ENCODE measurements at regions not wholly inside any gene's neighbourhood (a gene's known extent, or its start where the extent isn't known, plus 50 kb on each side); places are given as distances from the start of the nearest gene placed in this dataset.

- Histone ChIP-seq H3K4me3 (replicated peaks in 1 of 3; ENCODE audit: insufficient read depth in 1 of 3, low read depth in 2 of 3, low read length in 3 of 3) (no peak overlapping the region), H3K4me1 (ENCODE audit: insufficient read depth, low read length) (no peaks in the 10 kb centered on the region), H3K4me2 (ENCODE audit: low read depth, low read length) (no peak overlapping the region), H3K79me2 (ENCODE audit: insufficient read depth, low read length) (no peaks in the 10 kb centered on the region), H3K27me3 (ENCODE audit: control insufficient read depth in 1 of 2, insufficient read depth in 2 of 2, low read length in 2 of 2) (no peaks in the 10 kb centered on the region), H4K20me1 (ENCODE audit: insufficient read depth, low read length) (no peaks in the 10 kb centered on the region), H3K9me3 (ENCODE audit: low read length) (peaks cover 91% of the 10 kb centered on the region), H3K27ac (ENCODE audit: extremely low read length, insufficient read depth, low read length) (no peak overlapping the region), H3K36me3 (replicated peaks in 1 of 2; ENCODE audit: control insufficient read depth in 1 of 2, insufficient read depth in 2 of 2, low read length in 2 of 2) (no peaks in the 10 kb centered on the region), H2AFZ (ENCODE audit: low read length) (no peak overlapping the region), H3K9ac (ENCODE audit: insufficient read depth, low read depth, low read length) (no peak overlapping the region)
- 20% methylated on average over 4 of the region's 4 CpGs for WGBS (ENCODE audit: low lambda C conversion rate)
- in situ Hi-C loops (cut with HindIII; ENCODE audit: extremely low pct_ligation_motif_present, low pct_unique_long_range_greater_than_20kb) = no loop called here
- BruUV-seq (replicated peaks) = no TSS peak
- DNase-seq (ENCODE audit: low spot score) (no peak), FAIRE-seq (no peak), ATAC-seq (no peak)
- ChIA-PET POLR2A (no interaction called here), CTCF (ENCODE audit: low intra/inter-chr PET ratio, low total read pairs) (no interaction called here)
- intact Hi-C loops (cut with micrococcal nuclease; ENCODE audit: unreplicated experiment) = no loop called here
- TF ChIP-seq ZNF761 (CRISPR knock-in tag; conservative IDR thresholded peaks at IDR 0.05) (no peak), PAF1 (CRISPR knock-in tag; IDR thresholded peaks at IDR 0.05) (no peak), PAXIP1 (CRISPR knock-in tag; conservative IDR thresholded peaks at IDR 0.05) (no peak), KDM1A (CRISPR knock-in tag; IDR thresholded peaks at IDR 0.05) (no peak), SP5 (CRISPR knock-in tag; IDR thresholded peaks at IDR 0.05; ENCODE audit: borderline replicate concordance, low read depth) (no peak), ZBTB3 (CRISPR knock-in tag; IDR thresholded peaks at IDR 0.05; ENCODE audit: borderline replicate concordance, low read depth) (no peak), ZSCAN31 (CRISPR knock-in tag; IDR thresholded peaks at IDR 0.05; ENCODE audit: low read depth) (no peak), ZNF713 (CRISPR knock-in tag; IDR thresholded peaks at IDR 0.05) (no peak), ZMYM4 (CRISPR knock-in tag; IDR thresholded peaks at IDR 0.05) (no peak), ZNF75D (CRISPR knock-in tag; IDR thresholded peaks at IDR 0.05; ENCODE audit: borderline replicate concordance) (no peak), ZFP36L2 (CRISPR knock-in tag; IDR thresholded peaks at IDR 0.05) (no peak), CCDC6 (CRISPR knock-in tag; IDR thresholded peaks at IDR 0.05) (no peak), ELK4 (CRISPR knock-in tag; IDR thresholded peaks at IDR 0.05; ENCODE audit: borderline replicate concordance) (no peak), JUND (CRISPR knock-in tag; IDR thresholded peaks at IDR 0.05) (no peak)
- TF ChIP-seq, protein P1, sequence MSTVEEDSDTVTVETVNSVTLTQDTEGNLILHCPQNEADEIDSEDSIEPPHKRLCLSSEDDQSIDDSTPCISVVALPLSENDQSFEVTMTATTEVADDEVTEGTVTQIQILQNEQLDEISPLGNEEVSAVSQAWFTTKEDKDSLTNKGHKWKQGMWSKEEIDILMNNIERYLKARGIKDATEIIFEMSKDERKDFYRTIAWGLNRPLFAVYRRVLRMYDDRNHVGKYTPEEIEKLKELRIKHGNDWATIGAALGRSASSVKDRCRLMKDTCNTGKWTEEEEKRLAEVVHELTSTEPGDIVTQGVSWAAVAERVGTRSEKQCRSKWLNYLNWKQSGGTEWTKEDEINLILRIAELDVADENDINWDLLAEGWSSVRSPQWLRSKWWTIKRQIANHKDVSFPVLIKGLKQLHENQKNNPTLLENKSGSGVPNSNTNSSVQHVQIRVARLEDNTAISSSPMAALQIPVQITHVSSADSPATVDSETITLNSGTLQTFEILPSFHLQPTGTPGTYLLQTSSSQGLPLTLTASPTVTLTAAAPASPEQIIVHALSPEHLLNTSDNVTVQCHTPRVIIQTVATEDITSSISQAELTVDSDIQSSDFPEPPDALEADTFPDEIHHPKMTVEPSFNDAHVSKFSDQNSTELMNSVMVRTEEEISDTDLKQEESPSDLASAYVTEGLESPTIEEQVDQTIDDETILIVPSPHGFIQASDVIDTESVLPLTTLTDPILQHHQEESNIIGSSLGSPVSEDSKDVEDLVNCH (CRISPR knock-in tag; IDR thresholded peaks at IDR 0.05) = no peak
Measured at GRCh38 chr1:238318294-238319110, 427.8 kb upstream of the ZP4 start.
